HEK293 (cell line): ENCODE measurements at regions not wholly inside any gene's neighbourhood (a gene's known extent, or its start where the extent isn't known, plus 50 kb on each side); places are given as distances from the start of the nearest gene placed in this dataset.

ENCODE experiments used
- CTCF ChIP-seq: fragments of 450-650 bp; formaldehyde crosslinking; IDR thresholded peaks from 2 replicates; pipeline ENCODE4 v1.5.1; 2016; ENCODE audit warnings: missing biosample characterization, missing genetic modification characterization
- KLF16 ChIP-seq: fragments of 450-650 bp; formaldehyde crosslinking; IDR thresholded peaks from 2 replicates; pipeline ENCODE4 v1.5.1; 2017; ENCODE audit warnings: missing biosample characterization, missing genetic modification characterization
- RBAK ChIP-seq: fragments of 450-650 bp; formaldehyde crosslinking; IDR thresholded peaks from 2 replicates; pipeline ENCODE4 v1.5.1; 2016; ENCODE audit warnings: missing biosample characterization, missing genetic modification characterization
- REST ChIP-seq: fragments of 450-650 bp; formaldehyde crosslinking; IDR thresholded peaks from 2 replicates; pipeline ENCODE4 v1.5.1; 2016; ENCODE audit warnings: missing biosample characterization, missing genetic modification characterization
- YY2 ChIP-seq: fragments of 450-650 bp; formaldehyde crosslinking; IDR thresholded peaks from 2 replicates; pipeline ENCODE4 v1.5.1; 2016; ENCODE audit warnings: missing biosample characterization, missing genetic modification characterization
- ZBTB7A ChIP-seq: fragments of 450-650 bp; formaldehyde crosslinking; IDR thresholded peaks from 2 replicates; pipeline ENCODE4 v1.5.1; 2016; ENCODE audit warnings: low read depth, missing biosample characterization, missing genetic modification characterization
- ZFP69B ChIP-seq: fragments of 450-650 bp; formaldehyde crosslinking; IDR thresholded peaks from 2 replicates; pipeline ENCODE4 v1.5.1; 2016; ENCODE audit warnings: missing biosample characterization, missing genetic modification characterization
- ZNF530 ChIP-seq: fragments of 450-650 bp; formaldehyde crosslinking; IDR thresholded peaks from 2 replicates; pipeline ENCODE4 v1.5.1; 2016; ENCODE audit warnings: low read depth, missing biosample characterization, missing genetic modification characterization
- ZNF544 ChIP-seq: fragments of 450-650 bp; formaldehyde crosslinking; IDR thresholded peaks from 2 replicates; pipeline ENCODE4 v1.5.0; 2017; ENCODE audit warnings: missing biosample characterization, missing genetic modification characterization
- ZNF629 ChIP-seq: fragments of 450-650 bp; formaldehyde crosslinking; IDR thresholded peaks from 2 replicates; pipeline ENCODE4 v1.5.1; 2017; ENCODE audit warnings: missing biosample characterization, missing genetic modification characterization

DNA sequence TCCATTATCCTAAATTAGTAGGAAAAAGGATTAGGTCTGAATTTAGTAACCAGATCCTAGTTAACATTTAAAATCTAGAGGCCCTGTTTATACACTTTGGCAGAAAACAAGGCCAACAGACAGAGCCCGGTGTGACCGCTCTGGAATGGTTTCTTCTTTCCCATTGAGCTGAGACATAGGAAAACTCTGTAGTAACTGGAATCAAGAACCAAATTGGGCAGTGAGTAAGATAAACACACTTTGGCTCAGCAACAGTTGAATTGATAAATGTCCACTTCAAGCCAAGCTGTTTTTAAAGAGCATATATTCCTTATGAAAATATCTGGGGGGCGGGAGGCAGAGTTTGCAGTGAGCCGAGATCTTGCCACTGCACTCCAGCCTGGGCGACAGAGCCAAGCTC is 343.7 kb upstream of the SEMA3A start:
- no peak for TF ChIP-seq CTCF (tag by site-specific recombination)
- TF ChIP-seq REST (tag by site-specific recombination), result no peak
- TF ChIP-seq ZBTB7A (tag by site-specific recombination), result no peak
- TF ChIP-seq RBAK (tag by site-specific recombination), result no peak
- TF ChIP-seq KLF16 (tag by site-specific recombination), result no peak
- no peak for TF ChIP-seq YY2 (tag by site-specific recombination)
- TF ChIP-seq ZFP69B (tag by site-specific recombination), result no peak
- no peak for TF ChIP-seq ZNF530 (tag by site-specific recombination)
- no peak for TF ChIP-seq ZNF629
- TF ChIP-seq ZNF544 (tag by site-specific recombination), result no peak
